Tibial artery (tissue), 4 donors: ENCODE measurements at regions not wholly inside any gene's neighbourhood (a gene's known extent, or its start where the extent isn't known, plus 50 kb on each side); places are given as distances from the start of the nearest gene placed in this dataset.

Source experiments
- DNase-seq, 2 donors: peaks; one replicate each; pipeline ENCODE4 v3.0.0-alpha.2; 2019
- H3K27ac ChIP-seq, 2 donors: fragments of 200-600 bp; sonication (generic) in 1 of 2; 1 replicate in 1 of 2; 2 replicates in 1 of 2; pipeline ENCODE4 v1.5.1; 2018 to 2019; ENCODE audit warnings: mild to moderate bottlenecking in 1 of 2
- H3K27me3 ChIP-seq, 2 donors: fragments of 200-600 bp; sonication (generic) in 1 of 2; one replicate each; pipeline versions ENCODE4 v1.5.1 to v1.6.0; 2016 to 2019
- H3K36me3 ChIP-seq, 3 donors: fragments of 200-600 bp; sonication (generic) in 2 of 3; one replicate each; pipeline ENCODE4 v1.5.1; 2016 to 2019; ENCODE audit warnings: mild to moderate bottlenecking in 2 of 3
- H3K4me1 ChIP-seq, 4 donors: fragments of 200-600 bp; sonication (generic) in 2 of 4; 1 replicate in 3 of 4; 2 replicates in 1 of 4; pipeline ENCODE4 v1.5.1; 2016 to 2019
- H3K4me3 ChIP-seq, 2 donors: fragments of 200-600 bp; sonication (generic) in 1 of 2; 1 replicate in 1 of 2; 2 replicates in 1 of 2; pipeline ENCODE4 v1.5.1; 2018 to 2019; ENCODE audit warnings: mild to moderate bottlenecking in 2 of 2
- H3K9me3 ChIP-seq, 3 donors: fragments of 200-600 bp; sonication (generic) in 1 of 3; one replicate each; pipeline ENCODE4 v1.5.1; 2016 to 2019
- intact Hi-C: fragments of 100-400 bp; cut with DNase I; formaldehyde crosslinking; loops from one replicate; pipeline ENCODE4 v1.15.0; 2023; ENCODE audit warnings: low total_unique reads
- TF ChIP-seq, protein P1 (sequence below), 2 experiments: fragments of 200-600 bp in 1 of 2; fragments of 450-650 bp in 1 of 2; IDR thresholded peaks; one replicate each; pipeline ENCODE4 v1.5.1; 2017 to 2019; ENCODE audit warnings: antibody characterized with exemption in 2 of 2, mild to moderate bottlenecking in 1 of 2, moderate library complexity in 1 of 2

DNA sequence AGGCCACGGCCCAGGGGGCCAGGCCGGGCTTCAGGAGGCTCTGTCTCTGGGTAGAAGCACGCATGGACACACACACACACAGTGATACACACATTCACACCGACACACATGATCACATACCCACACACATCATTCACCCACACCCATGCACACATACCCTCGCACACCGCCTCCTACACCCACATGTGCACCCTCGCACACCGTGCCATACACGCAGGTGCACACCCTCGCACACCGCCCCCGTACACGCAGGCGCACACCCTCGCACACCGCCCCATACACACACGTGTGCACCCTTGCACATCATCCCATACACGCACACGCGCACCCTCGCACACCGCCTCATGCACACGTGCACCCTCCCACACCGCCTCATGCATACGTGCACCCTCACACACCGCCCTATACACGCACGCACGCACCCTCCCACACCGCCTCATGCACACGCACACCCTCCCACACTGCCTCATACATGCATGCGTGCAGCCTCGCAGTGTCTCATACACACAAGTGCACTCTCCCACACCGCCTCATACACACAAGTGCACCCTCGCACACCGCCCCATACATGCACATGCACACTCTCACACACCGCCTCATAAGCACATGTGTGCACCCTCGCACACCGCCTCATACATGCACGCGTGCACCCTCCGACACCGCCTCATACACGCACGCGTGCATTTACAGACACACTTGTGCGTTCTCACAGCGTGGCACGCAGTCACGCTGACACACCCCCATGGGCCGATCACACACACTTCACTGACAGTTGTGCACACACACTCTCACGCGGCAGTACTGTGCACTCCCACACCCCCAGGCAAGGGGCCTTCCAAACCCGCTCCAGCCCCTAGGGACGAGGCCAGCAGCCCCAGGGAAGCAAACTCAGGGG, 128.1 kb downstream of the SIK1 start:
- H3K4me3 ChIP-seq: no peak overlapping the region
- no peak overlapping the region for H3K27ac ChIP-seq
- H3K4me1 ChIP-seq: peaks cover 0 to 14% (median 6%) of the 10 kb centered on the region in 4 donors
- H3K36me3 ChIP-seq: no peaks in the 10 kb centered on the region
- peaks cover 0 to 4% of the 10 kb centered on the region in 2 donors for H3K27me3 ChIP-seq
- intact Hi-C loops: no loop called here
- H3K9me3 ChIP-seq: peaks cover 0 to 10% (median 0%) of the 10 kb centered on the region in 3 donors
- TF ChIP-seq, protein P1, sequence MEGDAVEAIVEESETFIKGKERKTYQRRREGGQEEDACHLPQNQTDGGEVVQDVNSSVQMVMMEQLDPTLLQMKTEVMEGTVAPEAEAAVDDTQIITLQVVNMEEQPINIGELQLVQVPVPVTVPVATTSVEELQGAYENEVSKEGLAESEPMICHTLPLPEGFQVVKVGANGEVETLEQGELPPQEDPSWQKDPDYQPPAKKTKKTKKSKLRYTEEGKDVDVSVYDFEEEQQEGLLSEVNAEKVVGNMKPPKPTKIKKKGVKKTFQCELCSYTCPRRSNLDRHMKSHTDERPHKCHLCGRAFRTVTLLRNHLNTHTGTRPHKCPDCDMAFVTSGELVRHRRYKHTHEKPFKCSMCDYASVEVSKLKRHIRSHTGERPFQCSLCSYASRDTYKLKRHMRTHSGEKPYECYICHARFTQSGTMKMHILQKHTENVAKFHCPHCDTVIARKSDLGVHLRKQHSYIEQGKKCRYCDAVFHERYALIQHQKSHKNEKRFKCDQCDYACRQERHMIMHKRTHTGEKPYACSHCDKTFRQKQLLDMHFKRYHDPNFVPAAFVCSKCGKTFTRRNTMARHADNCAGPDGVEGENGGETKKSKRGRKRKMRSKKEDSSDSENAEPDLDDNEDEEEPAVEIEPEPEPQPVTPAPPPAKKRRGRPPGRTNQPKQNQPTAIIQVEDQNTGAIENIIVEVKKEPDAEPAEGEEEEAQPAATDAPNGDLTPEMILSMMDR (IDR thresholded peaks at IDR 0.05): no peak
- no peak for DNase-seq

DNA sequence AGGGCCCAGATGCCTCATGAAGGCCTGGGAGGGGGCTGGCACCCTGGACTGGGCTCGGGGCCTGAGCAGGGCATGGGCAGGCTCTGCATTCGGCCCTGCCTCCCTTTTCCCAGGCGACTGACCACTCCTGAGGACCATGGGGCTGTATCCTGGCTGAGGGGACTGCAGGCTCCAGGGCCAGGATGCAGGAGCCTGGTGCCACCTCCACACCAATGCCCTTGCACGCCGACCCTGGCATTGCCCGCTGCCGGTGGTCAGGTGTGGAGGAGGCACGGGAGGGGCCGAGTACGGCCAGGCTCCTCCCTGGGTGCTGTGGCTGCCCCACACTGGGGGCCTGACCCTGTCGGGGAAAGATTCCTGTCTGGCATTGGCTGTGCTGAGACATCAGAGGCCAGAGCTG, 128.9 kb downstream of the SIK1 start:
- Histone ChIP-seq H3K27ac (no peak overlapping the region), H3K36me3 (no peaks in the 10 kb centered on the region), H3K27me3 (peaks cover 0 to 4% of the 10 kb centered on the region in 2 donors), H3K4me1 (peaks cover 0 to 14% (median 6%) of the 10 kb centered on the region in 4 donors), H3K4me3 (no peak overlapping the region), H3K9me3 (peaks cover 0 to 10% (median 0%) of the 10 kb centered on the region in 3 donors)
- DNase-seq: no peak
- intact Hi-C loops: no loop called here
- TF ChIP-seq, protein P1 (IDR thresholded peaks at IDR 0.05): no peak

DNA sequence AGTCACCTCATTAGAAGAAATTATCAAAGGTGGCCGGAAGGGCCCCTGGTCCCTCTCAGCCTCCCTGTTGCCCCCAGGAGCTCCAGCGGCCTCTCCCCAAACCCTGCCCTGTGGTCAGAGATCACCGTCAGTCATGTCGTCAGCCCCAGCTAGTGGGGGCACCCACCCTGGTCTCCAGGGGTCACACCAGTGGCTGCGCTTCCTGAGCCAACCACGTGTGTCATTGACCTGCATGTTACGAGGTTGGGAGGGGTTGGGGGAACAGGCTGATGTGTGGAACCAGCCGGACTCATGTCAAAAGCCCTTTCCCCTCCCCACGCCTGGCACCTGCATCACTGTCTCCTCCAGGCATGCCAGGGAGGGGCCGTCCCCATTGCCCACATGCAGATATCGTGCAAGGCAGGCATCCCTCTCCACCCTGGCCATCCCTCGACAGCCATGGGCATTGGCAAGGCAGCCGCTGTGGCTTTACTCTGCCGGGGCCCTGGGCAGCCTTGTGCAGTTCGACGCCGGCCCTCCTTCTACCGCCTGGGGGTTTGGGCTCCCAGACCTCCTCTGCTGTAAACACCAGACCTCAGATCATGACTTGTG, 128.7 kb downstream of the CRYAA start:
- Histone ChIP-seq H3K36me3 (no peaks in the 10 kb centered on the region), H3K4me1 (peaks cover 0 to 14% (median 6%) of the 10 kb centered on the region in 4 donors), H3K27ac (no peak overlapping the region), H3K9me3 (peaks cover 0 to 10% (median 0%) of the 10 kb centered on the region in 3 donors), H3K4me3 (no peak overlapping the region), H3K27me3 (peaks cover 0 to 4% of the 10 kb centered on the region in 2 donors)
- no peak for DNase-seq
- TF ChIP-seq, protein P1 (IDR thresholded peaks at IDR 0.05): no peak
- intact Hi-C loops: no loop called here

DNA sequence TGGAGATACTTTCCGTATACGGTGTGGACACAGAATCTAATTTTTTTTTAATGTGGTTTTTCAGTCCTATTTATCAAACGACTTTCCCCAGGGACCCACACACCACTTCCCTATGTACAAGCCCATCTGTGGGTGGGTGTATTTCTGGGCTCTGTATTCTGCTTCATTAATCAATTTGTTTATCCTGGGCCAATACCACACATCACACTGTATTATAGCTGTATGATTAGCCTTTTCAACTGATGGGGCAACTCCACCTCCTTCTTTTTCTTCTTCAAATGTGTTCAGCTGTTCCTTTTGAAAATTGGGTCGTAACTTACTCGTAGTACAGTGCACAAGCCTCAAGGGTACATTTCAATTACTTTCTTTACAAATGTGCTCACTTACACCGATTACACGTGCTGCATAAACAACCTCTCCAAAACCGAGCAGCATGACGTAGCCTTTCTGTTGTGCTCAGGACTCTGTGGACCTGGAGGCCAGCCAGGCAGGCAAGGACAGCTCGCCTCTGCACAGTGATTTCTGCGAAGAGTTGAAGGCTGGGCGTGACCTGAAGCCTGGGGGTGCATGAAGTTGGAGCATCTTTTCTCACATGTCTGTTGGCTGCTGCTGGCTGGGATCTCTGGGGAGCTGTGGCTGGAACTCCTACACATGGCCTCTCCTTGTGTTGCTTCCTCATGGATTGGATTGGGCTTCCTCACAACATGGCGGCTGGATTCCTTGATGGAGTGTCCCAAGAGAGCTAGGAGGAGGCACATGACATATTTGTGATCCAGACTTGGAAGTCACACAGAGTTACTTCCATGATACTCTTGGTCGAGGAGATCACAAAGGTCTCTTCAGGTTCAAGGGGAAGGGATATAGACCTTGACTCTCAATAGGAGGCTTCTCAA, 126.5 kb downstream of the CRYAA start:
- peaks cover 0 to 16% of the 10 kb centered on the region in 2 donors for H3K27me3 ChIP-seq
- peaks cover 0 to 10% (median 2%) of the 10 kb centered on the region in 3 donors for H3K9me3 ChIP-seq
- no peak overlapping the region for H3K4me3 ChIP-seq
- H3K36me3 ChIP-seq: no peaks in the 10 kb centered on the region
- intact Hi-C loops: no loop called here
- H3K4me1 ChIP-seq: no peaks in the 10 kb centered on the region
- no peak overlapping the region for H3K27ac ChIP-seq
- TF ChIP-seq, protein P1 (IDR thresholded peaks at IDR 0.05): no peak
- no peak for DNase-seq

DNA sequence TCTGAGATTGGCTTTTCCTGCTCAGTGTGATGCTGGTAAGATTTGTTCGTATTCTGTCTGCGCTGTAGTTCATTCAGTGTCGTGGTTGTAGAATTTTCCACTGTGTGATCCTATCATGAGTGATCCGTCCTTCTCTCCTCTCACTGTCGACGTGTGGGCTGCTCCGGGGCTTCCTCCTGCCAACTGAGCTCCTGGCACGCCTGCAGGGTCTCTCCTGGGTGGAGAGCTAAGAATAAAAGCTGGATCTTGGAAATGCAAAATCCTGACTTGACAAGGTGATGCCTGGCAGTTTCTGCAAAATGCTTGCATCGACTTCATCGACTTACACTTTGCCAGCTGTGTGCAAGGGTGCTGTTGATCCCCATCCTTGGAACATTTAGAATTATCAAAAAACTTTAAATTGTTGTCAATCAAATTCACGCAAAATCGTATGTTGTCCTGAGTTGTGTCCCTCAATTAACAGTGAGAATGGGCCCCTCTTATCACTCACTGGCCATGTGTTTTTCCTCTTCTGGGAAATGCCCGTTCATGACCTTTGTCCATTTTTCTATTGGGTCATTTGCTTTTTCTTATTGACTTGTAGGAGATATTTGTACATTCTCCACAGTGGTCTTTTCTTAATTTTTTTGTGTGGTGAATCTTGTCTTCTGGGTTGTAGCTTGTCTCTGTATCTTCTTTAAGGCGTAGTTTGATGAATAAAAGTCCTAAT, 125.5 kb downstream of the CRYAA start:
- H3K27me3 ChIP-seq: peaks cover 0 to 19% of the 10 kb centered on the region in 2 donors
- H3K4me3 ChIP-seq: no peak overlapping the region
- H3K27ac ChIP-seq: no peak overlapping the region
- TF ChIP-seq, protein P1 (IDR thresholded peaks at IDR 0.05): no peak
- H3K9me3 ChIP-seq: peaks cover 0 to 12% (median 10%) of the 10 kb centered on the region in 3 donors
- intact Hi-C loops: no loop called here
- H3K4me1 ChIP-seq: no peaks in the 10 kb centered on the region
- no peak for DNase-seq
- H3K36me3 ChIP-seq: no peaks in the 10 kb centered on the region
